Tibial artery (tissue), 4 donors: ENCODE measurements at regions not wholly inside any gene's neighbourhood (a gene's known extent, or its start where the extent isn't known, plus 50 kb on each side); places are given as distances from the start of the nearest gene placed in this dataset.

Experiments used
- DNase-seq, 2 donors: peaks; one replicate each; pipeline ENCODE4 v3.0.0-alpha.2; 2019
- H3K27ac ChIP-seq, 2 donors: fragments of 200-600 bp; sonication (generic) in 1 of 2; 1 replicate in 1 of 2; 2 replicates in 1 of 2; pipeline ENCODE4 v1.5.1; 2018 to 2019; ENCODE audit warnings: mild to moderate bottlenecking in 1 of 2
- H3K27me3 ChIP-seq, 2 donors: fragments of 200-600 bp; sonication (generic) in 1 of 2; one replicate each; pipeline versions ENCODE4 v1.5.1 to v1.6.0; 2016 to 2019
- H3K36me3 ChIP-seq, 3 donors: fragments of 200-600 bp; sonication (generic) in 2 of 3; one replicate each; pipeline ENCODE4 v1.5.1; 2016 to 2019; ENCODE audit warnings: mild to moderate bottlenecking in 2 of 3
- H3K4me1 ChIP-seq, 4 donors: fragments of 200-600 bp; sonication (generic) in 2 of 4; 1 replicate in 3 of 4; 2 replicates in 1 of 4; pipeline ENCODE4 v1.5.1; 2016 to 2019
- H3K4me3 ChIP-seq, 2 donors: fragments of 200-600 bp; sonication (generic) in 1 of 2; 1 replicate in 1 of 2; 2 replicates in 1 of 2; pipeline ENCODE4 v1.5.1; 2018 to 2019; ENCODE audit warnings: mild to moderate bottlenecking in 2 of 2
- H3K9me3 ChIP-seq, 3 donors: fragments of 200-600 bp; sonication (generic) in 1 of 3; one replicate each; pipeline ENCODE4 v1.5.1; 2016 to 2019
- intact Hi-C: fragments of 100-400 bp; cut with DNase I; formaldehyde crosslinking; loops from one replicate; pipeline ENCODE4 v1.15.0; 2023; ENCODE audit warnings: low total_unique reads
- TF ChIP-seq, protein P1 (sequence below), 2 experiments: fragments of 200-600 bp in 1 of 2; fragments of 450-650 bp in 1 of 2; IDR thresholded peaks; one replicate each; pipeline ENCODE4 v1.5.1; 2017 to 2019; ENCODE audit warnings: antibody characterized with exemption in 2 of 2, mild to moderate bottlenecking in 1 of 2, moderate library complexity in 1 of 2

DNA sequence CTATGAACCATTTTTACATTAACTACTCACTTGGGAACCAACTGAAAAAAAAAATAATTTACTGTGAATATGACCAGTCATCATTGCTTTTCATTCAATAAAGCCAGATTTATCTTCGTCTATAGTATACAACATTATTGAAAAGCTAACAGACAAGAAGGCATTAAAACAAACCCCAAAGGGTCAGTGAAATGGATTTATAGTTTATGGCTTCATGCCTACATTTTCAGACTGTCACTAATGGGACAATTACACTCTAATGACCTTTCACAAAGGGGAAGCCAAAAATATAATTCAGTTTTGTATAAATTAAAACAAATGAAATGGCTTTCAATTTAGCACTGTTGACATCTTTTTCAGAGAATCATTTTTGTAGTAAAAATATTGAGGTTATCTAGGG lies 169.1 kb downstream of the DSEL start:
- TF ChIP-seq, protein P1, sequence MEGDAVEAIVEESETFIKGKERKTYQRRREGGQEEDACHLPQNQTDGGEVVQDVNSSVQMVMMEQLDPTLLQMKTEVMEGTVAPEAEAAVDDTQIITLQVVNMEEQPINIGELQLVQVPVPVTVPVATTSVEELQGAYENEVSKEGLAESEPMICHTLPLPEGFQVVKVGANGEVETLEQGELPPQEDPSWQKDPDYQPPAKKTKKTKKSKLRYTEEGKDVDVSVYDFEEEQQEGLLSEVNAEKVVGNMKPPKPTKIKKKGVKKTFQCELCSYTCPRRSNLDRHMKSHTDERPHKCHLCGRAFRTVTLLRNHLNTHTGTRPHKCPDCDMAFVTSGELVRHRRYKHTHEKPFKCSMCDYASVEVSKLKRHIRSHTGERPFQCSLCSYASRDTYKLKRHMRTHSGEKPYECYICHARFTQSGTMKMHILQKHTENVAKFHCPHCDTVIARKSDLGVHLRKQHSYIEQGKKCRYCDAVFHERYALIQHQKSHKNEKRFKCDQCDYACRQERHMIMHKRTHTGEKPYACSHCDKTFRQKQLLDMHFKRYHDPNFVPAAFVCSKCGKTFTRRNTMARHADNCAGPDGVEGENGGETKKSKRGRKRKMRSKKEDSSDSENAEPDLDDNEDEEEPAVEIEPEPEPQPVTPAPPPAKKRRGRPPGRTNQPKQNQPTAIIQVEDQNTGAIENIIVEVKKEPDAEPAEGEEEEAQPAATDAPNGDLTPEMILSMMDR (IDR thresholded peaks at IDR 0.05): no peak
- Histone ChIP-seq H3K36me3 (no peaks in the 10 kb centered on the region), H3K9me3 (no peaks in the 10 kb centered on the region), H3K4me3 (no peak overlapping the region), H3K4me1 (no peaks in the 10 kb centered on the region), H3K27ac (no peak overlapping the region), H3K27me3 (no peaks in the 10 kb centered on the region)
- no peak for DNase-seq
- intact Hi-C loops: no loop called here

GRCh38 chr18:67342159-67342558 lies 174.4 kb downstream of the DSEL start:
- Histone ChIP-seq H3K36me3 (no peaks in the 10 kb centered on the region), H3K4me3 (no peak overlapping the region), H3K9me3 (no peaks in the 10 kb centered on the region), H3K27ac (no peak overlapping the region), H3K27me3 (no peaks in the 10 kb centered on the region), H3K4me1 (no peaks in the 10 kb centered on the region)
- intact Hi-C loops: no loop called here
- no peak for DNase-seq
- TF ChIP-seq, protein P1 (IDR thresholded peaks at IDR 0.05): no peak

DNA sequence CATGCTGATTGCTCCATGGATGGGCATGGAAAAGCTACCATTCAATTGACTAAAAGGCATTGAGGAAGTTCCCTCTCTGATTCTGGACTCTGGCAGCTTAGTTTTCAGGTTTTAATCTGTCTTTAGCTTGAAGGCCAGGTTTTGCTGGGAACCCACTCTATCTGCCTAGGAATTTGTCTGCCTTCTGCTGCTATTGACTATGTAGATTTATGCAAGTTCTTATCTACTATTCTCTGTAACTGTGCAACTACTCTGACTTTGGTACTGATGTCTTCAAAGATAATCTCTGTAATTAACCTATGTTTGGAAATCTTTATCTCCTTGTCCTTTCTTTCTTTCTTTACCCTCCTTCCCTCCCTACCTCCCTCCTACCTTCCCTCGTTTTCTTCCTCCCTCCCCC lies 178.8 kb downstream of the DSEL start:
- intact Hi-C loops: no loop called here
- DNase-seq: no peak
- Histone ChIP-seq H3K9me3 (no peaks in the 10 kb centered on the region), H3K4me3 (no peak overlapping the region), H3K36me3 (no peaks in the 10 kb centered on the region), H3K27me3 (no peaks in the 10 kb centered on the region), H3K27ac (no peak overlapping the region), H3K4me1 (no peaks in the 10 kb centered on the region)
- TF ChIP-seq, protein P1 (IDR thresholded peaks at IDR 0.05): no peak

- Histone ChIP-seq H3K27me3 (no peaks in the 10 kb centered on the region), H3K27ac (no peak overlapping the region), H3K9me3 (no peaks in the 10 kb centered on the region), H3K4me1 (peaks cover 0 to 6% (median 0%) of the 10 kb centered on the region in 4 donors), H3K36me3 (no peaks in the 10 kb centered on the region), H3K4me3 (no peak overlapping the region)
- no peak for DNase-seq
- intact Hi-C loops: no loop called here
- TF ChIP-seq, protein P1 (IDR thresholded peaks at IDR 0.05): no peak
These were observed 184.7 kb downstream of the DSEL start for GRCh38 chr18:67331857-67332256.

GRCh38 chr18:67319109-67319508 lies 197.4 kb downstream of the DSEL start:
- Histone ChIP-seq H3K27ac (no peak overlapping the region), H3K27me3 (no peaks in the 10 kb centered on the region), H3K4me3 (no peak overlapping the region), H3K9me3 (no peaks in the 10 kb centered on the region), H3K36me3 (no peaks in the 10 kb centered on the region), H3K4me1 (no peaks in the 10 kb centered on the region)
- TF ChIP-seq, protein P1 (IDR thresholded peaks at IDR 0.05): no peak
- DNase-seq: no peak
- intact Hi-C loops: no loop called here

DNA sequence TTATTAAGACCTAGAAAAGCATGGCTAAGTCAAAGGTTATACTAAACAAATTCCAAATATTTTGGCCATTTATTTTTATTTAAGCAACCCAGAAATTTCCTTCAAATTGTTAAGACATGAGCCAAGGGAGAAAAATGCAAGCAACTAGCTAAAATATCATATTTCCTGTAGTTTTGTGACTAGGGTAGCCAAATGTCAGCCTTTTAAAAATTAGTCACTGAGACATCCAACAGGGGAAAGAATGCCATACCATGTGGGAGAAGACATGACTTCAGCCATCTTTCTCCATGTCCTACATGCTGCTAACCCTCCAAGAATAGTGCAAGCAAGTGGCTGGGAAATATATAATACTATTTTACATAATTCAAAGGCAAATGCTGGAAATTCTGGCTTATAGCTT lies 197.9 kb downstream of the DSEL start:
- H3K4me1 ChIP-seq: no peaks in the 10 kb centered on the region
- no peak for DNase-seq
- TF ChIP-seq, protein P1 (IDR thresholded peaks at IDR 0.05): no peak
- H3K9me3 ChIP-seq: no peaks in the 10 kb centered on the region
- H3K4me3 ChIP-seq: no peak overlapping the region
- no peak overlapping the region for H3K27ac ChIP-seq
- H3K27me3 ChIP-seq: no peaks in the 10 kb centered on the region
- no peaks in the 10 kb centered on the region for H3K36me3 ChIP-seq
- intact Hi-C loops: no loop called here
